ENCODE measurements at regions not wholly inside any gene's neighbourhood (a gene's known extent, or its start where the extent isn't known, plus 50 kb on each side); places are given as distances from the start of the nearest gene placed in this dataset.

- TF ChIP-seq TAF1 (IDR thresholded peaks at IDR 0.05; ENCODE audit: borderline replicate concordance, insufficient read depth, low read length), result no peak
- no peak for TF ChIP-seq POLR2AphosphoS5 (IDR thresholded peaks at IDR 0.05; ENCODE audit: low read depth, low read length)
- no peak for TF ChIP-seq FOXP2 (optimal IDR thresholded peaks at IDR 0.05; ENCODE audit: borderline replicate concordance, extremely low read depth, extremely low read length, insufficient read depth)
These were observed 77.1 kb upstream of the MCTP2 start for GRCh38 chr15:94154255-94154654.

Data from PFSK-1 (cell line).